ENCODE measurements at regions not wholly inside any gene's neighbourhood (a gene's known extent, or its start where the extent isn't known, plus 50 kb on each side); places are given as distances from the start of the nearest gene placed in this dataset.
A peak's percentile ranks its signal among the peaks of the same experiment; 100 is the strongest.

- Histone ChIP-seq H3K4me3 (ENCODE audit: low read depth, low read length) (no peak overlapping the region), H3K36me3 (ENCODE audit: control insufficient read depth, insufficient read depth, low read length) (no peaks in the 10 kb centered on the region), H3K27me3 (ENCODE audit: control insufficient read depth, insufficient read depth, low read length) (no peaks in the 10 kb centered on the region)
- peak; percentile 39 for DNase-seq (ENCODE audit: low read depth)
- no peak for FAIRE-seq
- TF ChIP-seq CTCF (IDR thresholded peaks at IDR 0.05; ENCODE audit: insufficient read depth, low read length, severe bottlenecking) = peak; percentile 54
Observed at GRCh38 chr3:34260271-34261000, 462.0 kb downstream of the PDCD6IP start.

- no peak overlapping the region for H3K4me3 ChIP-seq (ENCODE audit: low read depth, low read length)
- TF ChIP-seq CTCF (IDR thresholded peaks at IDR 0.05; ENCODE audit: insufficient read depth, low read length, severe bottlenecking) = no peak
- DNase-seq (ENCODE audit: low read depth) (peak; percentile 32), FAIRE-seq (no peak)
- H3K27me3 ChIP-seq (ENCODE audit: control insufficient read depth, insufficient read depth, low read length) = no peaks in the 10 kb centered on the region
- H3K36me3 ChIP-seq (ENCODE audit: control insufficient read depth, insufficient read depth, low read length) = no peaks in the 10 kb centered on the region
Observed at GRCh38 chr3:34261001-34261385, 462.6 kb downstream of the PDCD6IP start.

- Histone ChIP-seq H3K27me3 (ENCODE audit: control insufficient read depth, insufficient read depth, low read length) (no peaks in the 10 kb centered on the region), H3K4me3 (ENCODE audit: low read depth, low read length) (no peak overlapping the region), H3K36me3 (ENCODE audit: control insufficient read depth, insufficient read depth, low read length) (no peaks in the 10 kb centered on the region)
- no peak for TF ChIP-seq CTCF (IDR thresholded peaks at IDR 0.05; ENCODE audit: insufficient read depth, low read length, severe bottlenecking)
- FAIRE-seq (no peak), DNase-seq (ENCODE audit: low read depth) (no peak)
Observed at GRCh38 chr3:34263101-34263621, 464.7 kb downstream of the PDCD6IP start.

GRCh38 chr3:34264337-34265041, 466.1 kb downstream of the PDCD6IP start:
- FAIRE-seq (no peak), DNase-seq (ENCODE audit: low read depth) (no peak)
- Histone ChIP-seq H3K27me3 (ENCODE audit: control insufficient read depth, insufficient read depth, low read length) (no peaks in the 10 kb centered on the region), H3K36me3 (ENCODE audit: control insufficient read depth, insufficient read depth, low read length) (no peaks in the 10 kb centered on the region), H3K4me3 (ENCODE audit: low read depth, low read length) (no peak overlapping the region)
- TF ChIP-seq CTCF (IDR thresholded peaks at IDR 0.05; ENCODE audit: insufficient read depth, low read length, severe bottlenecking) = no peak

- FAIRE-seq = no peak
Observed at GRCh38 chr3:34267088-34267487, 468.7 kb downstream of the PDCD6IP start.

More at GRCh38 chr3:34267088-34267487, 468.7 kb downstream of the PDCD6IP start:
- Histone ChIP-seq H3K4me3 (ENCODE audit: low read depth, low read length) (no peak overlapping the region), H3K27me3 (ENCODE audit: control insufficient read depth, insufficient read depth, low read length) (no peaks in the 10 kb centered on the region), H3K36me3 (ENCODE audit: control insufficient read depth, insufficient read depth, low read length) (no peaks in the 10 kb centered on the region)
- no peak for DNase-seq (ENCODE audit: low read depth)
- TF ChIP-seq CTCF (IDR thresholded peaks at IDR 0.05; ENCODE audit: insufficient read depth, low read length, severe bottlenecking) = no peak
